ENCODE measurements at regions not wholly inside any gene's neighbourhood (a gene's known extent, or its start where the extent isn't known, plus 50 kb on each side); places are given as distances from the start of the nearest gene placed in this dataset.
"Not testable (repeated sequence)": the region's sequence is repeated elsewhere in the genome, so short reads cannot be mapped to it uniquely, and the experiment has no call there.

DNA sequence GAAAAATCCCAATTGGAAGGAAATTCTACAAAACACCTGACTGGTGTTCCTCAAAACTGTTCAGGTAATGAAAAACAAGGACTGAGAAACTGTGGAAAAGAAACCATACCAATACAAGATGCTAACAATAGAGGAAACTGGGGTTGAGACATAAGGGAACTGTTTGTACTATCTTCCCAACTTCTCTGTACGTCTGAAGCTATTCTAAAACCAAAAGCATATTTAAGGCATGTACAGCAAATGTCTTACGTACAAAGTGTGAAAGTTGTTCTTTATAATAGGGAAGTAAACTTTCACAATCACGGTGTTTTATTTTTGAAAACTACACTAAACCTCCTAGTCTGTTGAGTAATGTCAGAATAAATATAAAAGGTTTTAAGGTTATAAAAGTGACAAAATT, 776.1 kb upstream of the RAB6C start:
- Histone ChIP-seq H3K4me1 (no peaks in the 10 kb centered on the region), H2AFZ (replicated peaks) (no peak overlapping the region), H3F3A (ENCODE audit: low read depth) (no peaks in the 10 kb centered on the region), H4K20me1 (ENCODE audit: low read depth) (no peaks in the 10 kb centered on the region), H3K4me3 (no peak overlapping the region), H3K36me3 (no peaks in the 10 kb centered on the region), H3K4me2 (no peak overlapping the region), H3K27me3 (no peaks in the 10 kb centered on the region), H3K79me2 (ENCODE audit: low read depth) (no peaks in the 10 kb centered on the region), H3K9me3 (ENCODE audit: low read depth) (no peaks in the 10 kb centered on the region), H3K9ac (no peak overlapping the region), H3K27ac (no peak overlapping the region)
- DNase-seq (ENCODE audit: low spot score): no peak
- Mint-ChIP-seq H3K36me3 (no peaks in the 10 kb centered on the region), H3K9me3 (no peaks in the 10 kb centered on the region), H3K27ac (no peak overlapping the region), H3K27me3 (ENCODE audit: insufficient read depth, low read depth) (peaks cover 6% of the 10 kb centered on the region), H3K4me3 (no peak overlapping the region), H3K4me1 (no peaks in the 10 kb centered on the region)
- TF ChIP-seq, protein P1, sequence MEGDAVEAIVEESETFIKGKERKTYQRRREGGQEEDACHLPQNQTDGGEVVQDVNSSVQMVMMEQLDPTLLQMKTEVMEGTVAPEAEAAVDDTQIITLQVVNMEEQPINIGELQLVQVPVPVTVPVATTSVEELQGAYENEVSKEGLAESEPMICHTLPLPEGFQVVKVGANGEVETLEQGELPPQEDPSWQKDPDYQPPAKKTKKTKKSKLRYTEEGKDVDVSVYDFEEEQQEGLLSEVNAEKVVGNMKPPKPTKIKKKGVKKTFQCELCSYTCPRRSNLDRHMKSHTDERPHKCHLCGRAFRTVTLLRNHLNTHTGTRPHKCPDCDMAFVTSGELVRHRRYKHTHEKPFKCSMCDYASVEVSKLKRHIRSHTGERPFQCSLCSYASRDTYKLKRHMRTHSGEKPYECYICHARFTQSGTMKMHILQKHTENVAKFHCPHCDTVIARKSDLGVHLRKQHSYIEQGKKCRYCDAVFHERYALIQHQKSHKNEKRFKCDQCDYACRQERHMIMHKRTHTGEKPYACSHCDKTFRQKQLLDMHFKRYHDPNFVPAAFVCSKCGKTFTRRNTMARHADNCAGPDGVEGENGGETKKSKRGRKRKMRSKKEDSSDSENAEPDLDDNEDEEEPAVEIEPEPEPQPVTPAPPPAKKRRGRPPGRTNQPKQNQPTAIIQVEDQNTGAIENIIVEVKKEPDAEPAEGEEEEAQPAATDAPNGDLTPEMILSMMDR (IDR thresholded peaks at IDR 0.05): no peak
- TF ChIP-seq EZH2 (IDR thresholded peaks at IDR 0.05): no peak
- TF ChIP-seq EZH2phosphoT487 (IDR thresholded peaks at IDR 0.05): no peak

DNA sequence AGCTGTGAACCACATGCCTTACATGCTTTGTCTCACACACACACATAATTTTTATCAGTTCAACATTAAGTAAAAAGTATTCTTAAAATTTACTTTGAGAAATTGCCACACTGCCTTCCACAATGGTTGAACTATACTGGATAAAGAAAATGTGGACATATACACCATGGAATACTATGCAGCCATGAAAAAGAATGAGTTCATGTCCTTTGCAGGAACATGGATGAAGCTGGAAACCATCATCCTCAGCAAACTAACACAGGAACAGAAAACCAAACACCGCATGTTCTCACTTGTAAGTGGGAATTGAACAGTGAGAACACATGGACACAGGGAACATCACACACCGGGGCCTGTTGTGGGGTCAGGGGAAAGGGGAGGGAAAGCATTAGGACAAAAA, 774.9 kb upstream of the RAB6C start:
- H3K27me3 Mint-ChIP-seq (ENCODE audit: insufficient read depth, low read depth); H3K4me1 ChIP-seq; DNase-seq (ENCODE audit: low spot score); H3K79me2 ChIP-seq (ENCODE audit: low read depth); H3K4me3 Mint-ChIP-seq; H3K9me3 ChIP-seq (ENCODE audit: low read depth); H2AFZ ChIP-seq (replicated peaks); H3K9ac ChIP-seq; H3K36me3 Mint-ChIP-seq; H3F3A ChIP-seq (ENCODE audit: low read depth); H3K36me3 ChIP-seq; H3K27ac ChIP-seq; H3K4me1 Mint-ChIP-seq; H4K20me1 ChIP-seq (ENCODE audit: low read depth); H3K27me3 ChIP-seq; H3K4me2 ChIP-seq; H3K9me3 Mint-ChIP-seq; H3K4me3 ChIP-seq; H3K27ac Mint-ChIP-seq: not testable (repeated sequence)

DNA sequence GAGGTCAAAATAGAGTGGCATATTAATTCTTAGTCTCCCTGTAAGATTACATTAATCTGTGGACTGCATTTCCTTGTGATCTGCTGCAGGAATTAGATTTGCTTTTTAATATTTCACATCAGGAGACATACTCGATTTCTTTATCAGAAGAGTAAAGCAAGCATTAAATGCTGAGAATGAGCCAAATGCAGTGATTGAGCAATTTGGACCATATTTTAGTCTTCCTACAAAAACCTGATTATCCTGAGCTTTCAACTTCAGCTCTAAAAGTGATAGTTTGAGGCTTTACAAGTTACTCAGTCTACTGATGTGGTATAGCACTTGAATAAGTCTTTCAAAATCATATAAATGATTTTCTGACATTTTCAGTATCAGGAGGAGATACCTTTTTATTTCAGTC, 774.3 kb upstream of the RAB6C start:
- H3K9me3 Mint-ChIP-seq: no peaks in the 10 kb centered on the region
- no peak overlapping the region for H3K27ac Mint-ChIP-seq
- peaks cover 4% of the 10 kb centered on the region for H3K27me3 Mint-ChIP-seq (ENCODE audit: insufficient read depth, low read depth)

DNA sequence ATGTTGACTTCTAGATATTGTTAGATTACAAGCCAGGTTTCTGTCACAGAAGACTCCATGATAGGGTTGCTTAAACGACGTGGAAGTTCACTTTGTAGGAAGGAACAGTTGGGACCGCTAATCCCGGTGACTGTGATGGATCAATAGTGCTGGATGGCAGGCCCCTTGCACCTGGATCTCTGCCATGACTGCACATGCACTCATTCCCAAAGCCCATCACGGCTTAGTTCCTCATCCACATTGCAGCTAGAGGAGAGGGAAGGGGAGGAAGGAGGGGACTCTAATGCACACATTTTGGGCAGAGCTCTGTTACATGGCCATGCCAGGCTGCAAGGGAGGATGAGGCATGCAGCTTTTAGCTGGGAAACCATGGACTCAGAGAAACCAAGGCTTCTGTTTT, 773.7 kb upstream of the RAB6C start:
- Histone ChIP-seq H3K9ac (no peak overlapping the region), H2AFZ (replicated peaks) (no peak overlapping the region), H3K36me3 (no peaks in the 10 kb centered on the region), H3K27me3 (no peaks in the 10 kb centered on the region), H3K79me2 (ENCODE audit: low read depth) (no peaks in the 10 kb centered on the region), H3K4me3 (no peak overlapping the region), H3F3A (ENCODE audit: low read depth) (no peaks in the 10 kb centered on the region), H3K4me1 (no peaks in the 10 kb centered on the region), H4K20me1 (ENCODE audit: low read depth) (no peaks in the 10 kb centered on the region), H3K27ac (no peak overlapping the region), H3K9me3 (ENCODE audit: low read depth) (no peaks in the 10 kb centered on the region), H3K4me2 (no peak overlapping the region)
- TF ChIP-seq EZH2phosphoT487 (IDR thresholded peaks at IDR 0.05) (no peak), EZH2 (IDR thresholded peaks at IDR 0.05) (no peak)
- TF ChIP-seq, protein P1 (IDR thresholded peaks at IDR 0.05): no peak
- no peak overlapping the region for H3K27ac Mint-ChIP-seq
- H3K4me3 Mint-ChIP-seq: no peak overlapping the region
- H3K36me3 Mint-ChIP-seq: no peaks in the 10 kb centered on the region
- no peaks in the 10 kb centered on the region for H3K4me1 Mint-ChIP-seq
- H3K9me3 Mint-ChIP-seq: no peaks in the 10 kb centered on the region
- H3K27me3 Mint-ChIP-seq (ENCODE audit: insufficient read depth, low read depth): peaks cover 4% of the 10 kb centered on the region
- no peak for DNase-seq (ENCODE audit: low spot score)

More for the DNA sequence above, 774.3 kb upstream of the RAB6C start:
- no peaks in the 10 kb centered on the region for H3F3A ChIP-seq (ENCODE audit: low read depth)
- H2AFZ ChIP-seq (replicated peaks): no peak overlapping the region
- Mint-ChIP-seq H3K4me1 (no peaks in the 10 kb centered on the region), H3K36me3 (no peaks in the 10 kb centered on the region), H3K4me3 (no peak overlapping the region)
- H3K4me3 ChIP-seq: no peak overlapping the region
- TF ChIP-seq, protein P1 (IDR thresholded peaks at IDR 0.05): no peak
- TF ChIP-seq EZH2phosphoT487 (IDR thresholded peaks at IDR 0.05) (no peak), EZH2 (IDR thresholded peaks at IDR 0.05) (no peak)
- H4K20me1 ChIP-seq (ENCODE audit: low read depth): no peaks in the 10 kb centered on the region
- no peaks in the 10 kb centered on the region for H3K4me1 ChIP-seq
- no peak for DNase-seq (ENCODE audit: low spot score)
- H3K36me3 ChIP-seq: no peaks in the 10 kb centered on the region
- H3K79me2 ChIP-seq (ENCODE audit: low read depth): no peaks in the 10 kb centered on the region
- no peak overlapping the region for H3K9ac ChIP-seq
- no peak overlapping the region for H3K4me2 ChIP-seq
- no peak overlapping the region for H3K27ac ChIP-seq
- H3K9me3 ChIP-seq (ENCODE audit: low read depth): no peaks in the 10 kb centered on the region
- H3K27me3 ChIP-seq: no peaks in the 10 kb centered on the region

Measured in neural progenitor cell (in vitro differentiated cells).